Endothelial cell of umbilical vein (primary cell): ENCODE measurements at regions not wholly inside any gene's neighbourhood (a gene's known extent, or its start where the extent isn't known, plus 50 kb on each side); places are given as distances from the start of the nearest gene placed in this dataset.

ENCODE experiments used
- FOS ChIP-seq: IDR thresholded peaks from 2 replicates; pipeline ENCODE4 v1.6.1; 2011; ENCODE audit warnings: mild to moderate bottlenecking, low read length, moderate library complexity, borderline replicate concordance; ENCODE audit not compliant: insufficient read depth
- GATA2 ChIP-seq: IDR thresholded peaks from 2 replicates; pipeline ENCODE4 v1.7.0; 2011; ENCODE audit warnings: low read depth, mild to moderate bottlenecking, moderate library complexity, mixed read lengths, low read length; ENCODE audit not compliant: insufficient read length, insufficient read depth
- POLR2A ChIP-seq: IDR thresholded peaks from 2 replicates; pipeline ENCODE4 v1.6.1; 2012; ENCODE audit warnings: low read depth, mild to moderate bottlenecking, control low read depth, low read length
- POLR2AphosphoS5 ChIP-seq: IDR thresholded peaks from 2 replicates; pipeline ENCODE4 v1.6.1; 2012; ENCODE audit warnings: low read depth, mild to moderate bottlenecking, control low read depth, low read length, moderate library complexity; ENCODE audit not compliant: insufficient read depth
- TF ChIP-seq, protein P1 (sequence below), 2 donors: IDR thresholded peaks; 1 replicate in 1 of 2; 2 replicates in 1 of 2; pipeline ENCODE4 v1.5.1; 2011; ENCODE audit warnings: low read length in 2 of 2, mild to moderate bottlenecking in 2 of 2, moderate library complexity in 2 of 2, control low read depth in 1 of 2, inconsistent platforms in 1 of 2, low read depth in 1 of 2; ENCODE audit not compliant: insufficient read depth in 1 of 2; ENCODE audit errors: extremely low read depth in 1 of 2
- TF ChIP-seq, protein P2 (sequence below): IDR thresholded peaks from 2 replicates; pipeline ENCODE4 v1.6.1; 2011; ENCODE audit not compliant: insufficient read depth, insufficient read length

DNA sequence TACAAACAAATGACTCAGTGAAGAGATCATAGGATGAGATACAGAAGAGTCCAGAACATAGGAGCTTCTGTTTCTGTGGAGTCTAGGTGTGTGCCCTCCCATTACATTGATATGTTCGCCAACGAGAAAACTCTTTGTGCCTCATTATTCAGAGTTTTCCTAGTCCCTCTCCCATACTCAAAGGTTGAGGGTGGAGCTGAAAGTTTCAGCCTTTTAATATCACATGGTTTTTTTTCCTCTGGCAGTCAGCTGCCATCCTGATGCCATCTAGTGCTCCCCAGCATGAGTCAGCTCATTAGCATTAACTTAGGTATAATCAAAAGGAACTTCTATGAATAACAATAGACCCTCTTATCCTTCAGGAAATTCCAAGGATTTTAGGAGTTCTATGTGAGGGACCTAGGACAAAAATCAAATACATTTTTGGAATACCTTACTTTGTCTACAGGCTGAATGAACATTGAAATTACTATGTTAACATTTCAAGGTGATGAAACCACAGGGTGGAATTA is 559.6 kb upstream of the AMOT start:
- TF ChIP-seq FOS = peak; percentile 46
- TF ChIP-seq GATA2 = peak; percentile 87
- no peak for TF ChIP-seq POLR2AphosphoS5
- TF ChIP-seq, protein P1, sequence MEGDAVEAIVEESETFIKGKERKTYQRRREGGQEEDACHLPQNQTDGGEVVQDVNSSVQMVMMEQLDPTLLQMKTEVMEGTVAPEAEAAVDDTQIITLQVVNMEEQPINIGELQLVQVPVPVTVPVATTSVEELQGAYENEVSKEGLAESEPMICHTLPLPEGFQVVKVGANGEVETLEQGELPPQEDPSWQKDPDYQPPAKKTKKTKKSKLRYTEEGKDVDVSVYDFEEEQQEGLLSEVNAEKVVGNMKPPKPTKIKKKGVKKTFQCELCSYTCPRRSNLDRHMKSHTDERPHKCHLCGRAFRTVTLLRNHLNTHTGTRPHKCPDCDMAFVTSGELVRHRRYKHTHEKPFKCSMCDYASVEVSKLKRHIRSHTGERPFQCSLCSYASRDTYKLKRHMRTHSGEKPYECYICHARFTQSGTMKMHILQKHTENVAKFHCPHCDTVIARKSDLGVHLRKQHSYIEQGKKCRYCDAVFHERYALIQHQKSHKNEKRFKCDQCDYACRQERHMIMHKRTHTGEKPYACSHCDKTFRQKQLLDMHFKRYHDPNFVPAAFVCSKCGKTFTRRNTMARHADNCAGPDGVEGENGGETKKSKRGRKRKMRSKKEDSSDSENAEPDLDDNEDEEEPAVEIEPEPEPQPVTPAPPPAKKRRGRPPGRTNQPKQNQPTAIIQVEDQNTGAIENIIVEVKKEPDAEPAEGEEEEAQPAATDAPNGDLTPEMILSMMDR (IDR thresholded peaks at IDR 0.05; ENCODE audit: extremely low read depth in 1 of 2, insufficient read depth in 1 of 2, low read depth in 1 of 2, low read length in 2 of 2) = no peak
- no peak for TF ChIP-seq POLR2A
- TF ChIP-seq, protein P2, sequence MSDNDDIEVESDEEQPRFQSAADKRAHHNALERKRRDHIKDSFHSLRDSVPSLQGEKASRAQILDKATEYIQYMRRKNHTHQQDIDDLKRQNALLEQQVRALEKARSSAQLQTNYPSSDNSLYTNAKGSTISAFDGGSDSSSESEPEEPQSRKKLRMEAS = no peak
